HepG2 (cell line): ENCODE measurements at regions not wholly inside any gene's neighbourhood (a gene's known extent, or its start where the extent isn't known, plus 50 kb on each side); places are given as distances from the start of the nearest gene placed in this dataset.

Experiments used
- ATAC-seq: fragments of 200-7000 bp; cut with Tn5 transposase; 3 replicates; pipeline ENCODE4 v1.9.1; 2020; ENCODE audit warnings: mild to moderate bottlenecking, moderate library complexity
- BruUV-seq: library from RNA; stranded (reverse); fragments of 400-500 nt; replicated peaks from 2 replicates; lab custom pipeline; 2021; lab: Mats Ljungman, UMichigan
- CTCF ChIA-PET: fragments of 300-600 bp; formaldehyde crosslinking; extraction: SDS; loops from one replicate; lab custom pipeline; 2021; ENCODE audit warnings: low total read pairs, inconsistent platforms, low intra/inter-chr PET ratio; lab: Yijun Ruan, JAX
- POLR2A ChIA-PET: fragments of 350-600 bp; sonication (Branson Sonifier 250); formaldehyde crosslinking; loops from one replicate; lab custom pipeline; 2020; ENCODE audit warnings: antibody characterized with exemption, inconsistent platforms; lab: Yijun Ruan, JAX
- DNase-seq: peaks from one replicate; pipeline ENCODE4 v3.0.0-alpha.2; 2015; ENCODE audit warnings: low spot score
- FAIRE-seq: peaks from 3 replicates; lab custom pipeline; 2011; peaks lifted over from hg19 to GRCh38; lab: Jason Lieb, UNC
- H2AFZ ChIP-seq: one replicate; pipeline ENCODE4 v1.6.1; 2011; ENCODE audit warnings: low read length, inconsistent platforms
- H3K27ac ChIP-seq: fragments of 300-600 bp; 3 replicates; pipeline ENCODE4 v1.8.0; 2011; ENCODE audit warnings: mixed run types, mild to moderate bottlenecking, mixed read lengths, low read length, inconsistent platforms; ENCODE audit not compliant: insufficient read depth; ENCODE audit errors: extremely low read length
- H3K27me3 ChIP-seq, 2 experiments: fragments of 200-600 bp in 1 of 2; 2 replicates in 1 of 2; 3 replicates in 1 of 2; pipeline versions ENCODE4 v1.6.0 to v1.8.0; 2011; ENCODE audit warnings: low read length in 2 of 2, mild to moderate bottlenecking in 2 of 2, moderate library complexity in 2 of 2, inconsistent platforms in 1 of 2; ENCODE audit not compliant: insufficient read depth in 2 of 2, control insufficient read depth in 1 of 2
- H3K36me3 ChIP-seq, 2 experiments: fragments of 200-600 bp in 1 of 2; replicated peaks in 1 of 2; 2 replicates in 1 of 2; 3 replicates in 1 of 2; pipeline versions ENCODE4 v1.5.1 to v1.8.0; 2011; ENCODE audit warnings: low read length in 2 of 2, inconsistent platforms in 1 of 2; ENCODE audit not compliant: insufficient read depth in 2 of 2, control insufficient read depth in 1 of 2
- H3K4me1 ChIP-seq: 2 replicates; pipeline ENCODE4 v1.5.1; 2012; ENCODE audit warnings: low read length, inconsistent platforms; ENCODE audit not compliant: insufficient read depth
- H3K4me2 ChIP-seq: 2 replicates; pipeline ENCODE4 v1.6.0; 2011; ENCODE audit warnings: low read depth, low read length, inconsistent platforms
- H3K4me3 ChIP-seq, 3 experiments: fragments of 200-600 bp in 1 of 3; sonication (generic), shearing (Covaris generic) in 1 of 3; replicated peaks in 1 of 3; 2 replicates each; pipeline ENCODE4 v1.5.1; 2011 to 2016; ENCODE audit warnings: low read length in 3 of 3, inconsistent platforms in 2 of 3, low read depth in 2 of 3, mild to moderate bottlenecking in 2 of 3, control low read depth in 1 of 3, mixed read lengths in 1 of 3; ENCODE audit not compliant: insufficient read depth in 1 of 3
- H3K79me2 ChIP-seq: one replicate; pipeline ENCODE4 v1.6.1; 2011; ENCODE audit warnings: low read length, inconsistent platforms; ENCODE audit not compliant: insufficient read depth
- H3K9ac ChIP-seq: 2 replicates; pipeline ENCODE4 v1.6.0; 2011; ENCODE audit warnings: mild to moderate bottlenecking, low read depth, low read length, inconsistent platforms; ENCODE audit not compliant: insufficient read depth
- H3K9me3 ChIP-seq: 2 replicates; pipeline ENCODE4 v1.5.1; 2012; ENCODE audit warnings: mild to moderate bottlenecking, low read length
- H4K20me1 ChIP-seq: 2 replicates; pipeline ENCODE4 v1.6.0; 2011; ENCODE audit warnings: inconsistent platforms, mild to moderate bottlenecking, low read length, moderate library complexity; ENCODE audit not compliant: insufficient read depth
- SIN3B ChIP-seq: fragments of 150-350 bp; IDR thresholded peaks from 2 replicates; pipeline ENCODE4 v1.6.1; 2014; ENCODE audit warnings: low read length
- TOE1 ChIP-seq: sonication (generic); formaldehyde crosslinking; IDR thresholded peaks from 2 replicates; pipeline ENCODE4 v1.4.0; 2020; ENCODE audit warnings: mild to moderate bottlenecking, missing genetic modification reagents
- ZFAT ChIP-seq: sonication (generic); formaldehyde crosslinking; conservative IDR thresholded peaks from 2 replicates; pipeline ENCODE4 v1.8.1; 2023; ENCODE audit warnings: missing genetic modification reagents, inconsistent platforms
- in situ Hi-C: cut with HindIII; loops from 2 replicates; pipeline ENCODE4 v1.10.0; 2017; ENCODE audit warnings: low pct_unique_long_range_greater_than_20kb; ENCODE audit not compliant: extremely low pct_ligation_motif_present
- intact Hi-C: fragments of 100-400 bp; cut with micrococcal nuclease; formaldehyde crosslinking; loops from one replicate; pipeline ENCODE4 v1.10.0; 2022; ENCODE audit not compliant: unreplicated experiment
- TF ChIP-seq, protein P1 (sequence below): sonication (generic); formaldehyde crosslinking; IDR thresholded peaks from 2 replicates; pipeline ENCODE4 v1.4.0; 2020; ENCODE audit warnings: missing genetic modification reagents
- TF ChIP-seq, protein P2 (sequence below): IDR thresholded peaks from 2 replicates; pipeline ENCODE4 v1.6.1; 2016; ENCODE audit warnings: missing compliant biosample characterization, missing genetic modification reagents, borderline replicate concordance
- TF ChIP-seq, protein P3 (sequence below), 2 experiments: IDR thresholded peaks; 2 replicates each; pipeline ENCODE4 v1.6.1; 2011 to 2012; ENCODE audit warnings: low read length in 2 of 2, borderline replicate concordance in 1 of 2, low read depth in 1 of 2, mild to moderate bottlenecking in 1 of 2, moderate library complexity in 1 of 2
- TF ChIP-seq, protein P4 (sequence below): fragments of 450-650 bp; IDR thresholded peaks from 2 replicates; pipeline ENCODE4 v1.6.1; 2017
- TF ChIP-seq, protein P5 (sequence below): IDR thresholded peaks from 2 replicates; pipeline ENCODE4 v1.6.1; 2018; ENCODE audit warnings: missing genetic modification reagents
- TF ChIP-seq, protein P6 (sequence below): sonication (generic); formaldehyde crosslinking; IDR thresholded peaks from 2 replicates; pipeline ENCODE4 v1.4.0; 2020; ENCODE audit warnings: missing genetic modification reagents, borderline replicate concordance

DNA sequence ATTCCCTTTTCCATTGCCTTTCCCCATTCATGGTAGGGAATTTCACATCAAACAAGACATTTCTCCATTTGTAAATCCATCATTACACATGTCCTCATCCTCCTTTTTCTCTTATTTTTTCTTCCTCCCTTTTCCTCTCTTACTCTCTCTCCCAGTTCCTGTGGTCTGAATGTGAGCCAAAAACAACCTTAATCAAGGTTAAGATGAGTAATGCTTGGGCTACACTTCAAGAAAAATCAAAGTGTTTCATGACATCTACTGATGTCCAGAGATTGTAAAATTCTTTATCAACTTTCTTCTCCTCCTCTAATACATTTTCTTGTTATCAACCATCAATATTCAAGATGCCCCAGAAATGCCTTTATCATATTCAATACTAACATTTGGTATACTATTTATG, 172.5 kb upstream of the PRNP start:
- Histone ChIP-seq H3K27me3 (0 out of 5 replicates have a peak, but pooled peaks cover 0 to 3% of the 10 kb centered on the region in 2 experiments), H3K36me3 (no peaks in the 10 kb centered on the region), H3K79me2 (no peaks in the 10 kb centered on the region), H4K20me1 (no peaks in the 10 kb centered on the region), H3K9ac (no peak overlapping the region), H3K4me2 (no peak overlapping the region), H3K27ac (no peak overlapping the region), H3K9me3 (no peaks in the 10 kb centered on the region), H3K4me1 (no peaks in the 10 kb centered on the region), H2AFZ (no peak overlapping the region), H3K4me3 (no peak overlapping the region)
- DNase-seq (no peak), ATAC-seq (no peak), FAIRE-seq (no peak)
- no TSS peak for BruUV-seq
- intact Hi-C loops = no loop called here
- POLR2A ChIA-PET = no interaction called here
- in situ Hi-C loops = no loop called here
- CTCF ChIA-PET = no interaction called here
- no peak for TF ChIP-seq TOE1
- TF ChIP-seq, protein P1, sequence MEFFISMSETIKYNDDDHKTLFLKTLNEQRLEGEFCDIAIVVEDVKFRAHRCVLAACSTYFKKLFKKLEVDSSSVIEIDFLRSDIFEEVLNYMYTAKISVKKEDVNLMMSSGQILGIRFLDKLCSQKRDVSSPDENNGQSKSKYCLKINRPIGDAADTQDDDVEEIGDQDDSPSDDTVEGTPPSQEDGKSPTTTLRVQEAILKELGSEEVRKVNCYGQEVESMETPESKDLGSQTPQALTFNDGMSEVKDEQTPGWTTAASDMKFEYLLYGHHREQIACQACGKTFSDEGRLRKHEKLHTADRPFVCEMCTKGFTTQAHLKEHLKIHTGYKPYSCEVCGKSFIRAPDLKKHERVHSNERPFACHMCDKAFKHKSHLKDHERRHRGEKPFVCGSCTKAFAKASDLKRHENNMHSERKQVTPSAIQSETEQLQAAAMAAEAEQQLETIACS (CRISPR knock-in tag) = no peak
- TF ChIP-seq, protein P2, sequence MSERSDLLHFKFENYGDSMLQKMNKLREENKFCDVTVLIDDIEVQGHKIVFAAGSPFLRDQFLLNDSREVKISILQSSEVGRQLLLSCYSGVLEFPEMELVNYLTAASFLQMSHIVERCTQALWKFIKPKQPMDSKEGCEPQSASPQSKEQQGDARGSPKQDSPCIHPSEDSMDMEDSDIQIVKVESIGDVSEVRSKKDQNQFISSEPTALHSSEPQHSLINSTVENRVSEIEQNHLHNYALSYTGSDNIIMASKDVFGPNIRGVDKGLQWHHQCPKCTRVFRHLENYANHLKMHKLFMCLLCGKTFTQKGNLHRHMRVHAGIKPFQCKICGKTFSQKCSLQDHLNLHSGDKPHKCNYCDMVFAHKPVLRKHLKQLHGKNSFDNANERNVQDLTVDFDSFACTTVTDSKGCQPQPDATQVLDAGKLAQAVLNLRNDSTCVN (CRISPR knock-in tag) = no peak
- TF ChIP-seq, protein P3, sequence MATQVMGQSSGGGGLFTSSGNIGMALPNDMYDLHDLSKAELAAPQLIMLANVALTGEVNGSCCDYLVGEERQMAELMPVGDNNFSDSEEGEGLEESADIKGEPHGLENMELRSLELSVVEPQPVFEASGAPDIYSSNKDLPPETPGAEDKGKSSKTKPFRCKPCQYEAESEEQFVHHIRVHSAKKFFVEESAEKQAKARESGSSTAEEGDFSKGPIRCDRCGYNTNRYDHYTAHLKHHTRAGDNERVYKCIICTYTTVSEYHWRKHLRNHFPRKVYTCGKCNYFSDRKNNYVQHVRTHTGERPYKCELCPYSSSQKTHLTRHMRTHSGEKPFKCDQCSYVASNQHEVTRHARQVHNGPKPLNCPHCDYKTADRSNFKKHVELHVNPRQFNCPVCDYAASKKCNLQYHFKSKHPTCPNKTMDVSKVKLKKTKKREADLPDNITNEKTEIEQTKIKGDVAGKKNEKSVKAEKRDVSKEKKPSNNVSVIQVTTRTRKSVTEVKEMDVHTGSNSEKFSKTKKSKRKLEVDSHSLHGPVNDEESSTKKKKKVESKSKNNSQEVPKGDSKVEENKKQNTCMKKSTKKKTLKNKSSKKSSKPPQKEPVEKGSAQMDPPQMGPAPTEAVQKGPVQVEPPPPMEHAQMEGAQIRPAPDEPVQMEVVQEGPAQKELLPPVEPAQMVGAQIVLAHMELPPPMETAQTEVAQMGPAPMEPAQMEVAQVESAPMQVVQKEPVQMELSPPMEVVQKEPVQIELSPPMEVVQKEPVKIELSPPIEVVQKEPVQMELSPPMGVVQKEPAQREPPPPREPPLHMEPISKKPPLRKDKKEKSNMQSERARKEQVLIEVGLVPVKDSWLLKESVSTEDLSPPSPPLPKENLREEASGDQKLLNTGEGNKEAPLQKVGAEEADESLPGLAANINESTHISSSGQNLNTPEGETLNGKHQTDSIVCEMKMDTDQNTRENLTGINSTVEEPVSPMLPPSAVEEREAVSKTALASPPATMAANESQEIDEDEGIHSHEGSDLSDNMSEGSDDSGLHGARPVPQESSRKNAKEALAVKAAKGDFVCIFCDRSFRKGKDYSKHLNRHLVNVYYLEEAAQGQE (IDR thresholded peaks at IDR 0.05; ENCODE audit: borderline replicate concordance in 1 of 2, low read depth in 1 of 2, low read length in 2 of 2) = no peak
- no peak for TF ChIP-seq ZFAT (CRISPR knock-in tag)
- TF ChIP-seq, protein P4, sequence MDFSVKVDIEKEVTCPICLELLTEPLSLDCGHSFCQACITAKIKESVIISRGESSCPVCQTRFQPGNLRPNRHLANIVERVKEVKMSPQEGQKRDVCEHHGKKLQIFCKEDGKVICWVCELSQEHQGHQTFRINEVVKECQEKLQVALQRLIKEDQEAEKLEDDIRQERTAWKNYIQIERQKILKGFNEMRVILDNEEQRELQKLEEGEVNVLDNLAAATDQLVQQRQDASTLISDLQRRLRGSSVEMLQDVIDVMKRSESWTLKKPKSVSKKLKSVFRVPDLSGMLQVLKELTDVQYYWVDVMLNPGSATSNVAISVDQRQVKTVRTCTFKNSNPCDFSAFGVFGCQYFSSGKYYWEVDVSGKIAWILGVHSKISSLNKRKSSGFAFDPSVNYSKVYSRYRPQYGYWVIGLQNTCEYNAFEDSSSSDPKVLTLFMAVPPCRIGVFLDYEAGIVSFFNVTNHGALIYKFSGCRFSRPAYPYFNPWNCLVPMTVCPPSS = no peak
- TF ChIP-seq, protein P5, sequence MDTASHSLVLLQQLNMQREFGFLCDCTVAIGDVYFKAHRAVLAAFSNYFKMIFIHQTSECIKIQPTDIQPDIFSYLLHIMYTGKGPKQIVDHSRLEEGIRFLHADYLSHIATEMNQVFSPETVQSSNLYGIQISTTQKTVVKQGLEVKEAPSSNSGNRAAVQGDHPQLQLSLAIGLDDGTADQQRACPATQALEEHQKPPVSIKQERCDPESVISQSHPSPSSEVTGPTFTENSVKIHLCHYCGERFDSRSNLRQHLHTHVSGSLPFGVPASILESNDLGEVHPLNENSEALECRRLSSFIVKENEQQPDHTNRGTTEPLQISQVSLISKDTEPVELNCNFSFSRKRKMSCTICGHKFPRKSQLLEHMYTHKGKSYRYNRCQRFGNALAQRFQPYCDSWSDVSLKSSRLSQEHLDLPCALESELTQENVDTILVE (CRISPR knock-in tag) = no peak
- TF ChIP-seq SIN3B = no peak
- TF ChIP-seq, protein P6, sequence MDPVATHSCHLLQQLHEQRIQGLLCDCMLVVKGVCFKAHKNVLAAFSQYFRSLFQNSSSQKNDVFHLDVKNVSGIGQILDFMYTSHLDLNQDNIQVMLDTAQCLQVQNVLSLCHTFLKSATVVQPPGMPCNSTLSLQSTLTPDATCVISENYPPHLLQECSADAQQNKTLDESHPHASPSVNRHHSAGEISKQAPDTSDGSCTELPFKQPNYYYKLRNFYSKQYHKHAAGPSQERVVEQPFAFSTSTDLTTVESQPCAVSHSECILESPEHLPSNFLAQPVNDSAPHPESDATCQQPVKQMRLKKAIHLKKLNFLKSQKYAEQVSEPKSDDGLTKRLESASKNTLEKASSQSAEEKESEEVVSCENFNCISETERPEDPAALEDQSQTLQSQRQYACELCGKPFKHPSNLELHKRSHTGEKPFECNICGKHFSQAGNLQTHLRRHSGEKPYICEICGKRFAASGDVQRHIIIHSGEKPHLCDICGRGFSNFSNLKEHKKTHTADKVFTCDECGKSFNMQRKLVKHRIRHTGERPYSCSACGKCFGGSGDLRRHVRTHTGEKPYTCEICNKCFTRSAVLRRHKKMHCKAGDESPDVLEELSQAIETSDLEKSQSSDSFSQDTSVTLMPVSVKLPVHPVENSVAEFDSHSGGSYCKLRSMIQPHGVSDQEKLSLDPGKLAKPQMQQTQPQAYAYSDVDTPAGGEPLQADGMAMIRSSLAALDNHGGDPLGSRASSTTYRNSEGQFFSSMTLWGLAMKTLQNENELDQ = no peak
